Keratinocyte (primary cell): ENCODE measurements at regions not wholly inside any gene's neighbourhood (a gene's known extent, or its start where the extent isn't known, plus 50 kb on each side); places are given as distances from the start of the nearest gene placed in this dataset.
A peak's percentile ranks its signal among the peaks of the same experiment; 100 is the strongest.

Source experiments
- DNase-seq: peaks from one replicate; pipeline ENCODE4 v3.0.0-alpha.2; 2011; ENCODE audit warnings: low read depth, missing footprints, low spot score
- FAIRE-seq: peaks from 2 replicates; lab custom pipeline; 2011; peaks lifted over from hg19 to GRCh38; lab: Jason Lieb, UNC
- H2AFZ ChIP-seq: 2 replicates; pipeline ENCODE4 v1.6.0; 2012; ENCODE audit warnings: low read length, control low read depth, inconsistent platforms; ENCODE audit not compliant: control insufficient read depth
- H3K27ac ChIP-seq: 2 replicates; pipeline ENCODE4 v1.5.1; 2011; ENCODE audit warnings: low read length; ENCODE audit not compliant: control insufficient read depth, insufficient read depth
- H3K27me3 ChIP-seq: 3 replicates; pipeline ENCODE4 v1.6.0; 2011; ENCODE audit warnings: low read length; ENCODE audit not compliant: control insufficient read depth, insufficient read depth; ENCODE audit errors: extremely low read depth
- H3K36me3 ChIP-seq, 2 experiments: 2 replicates in 1 of 2; 3 replicates in 1 of 2; pipeline ENCODE4 v1.5.1; 2011; ENCODE audit warnings: low read length in 2 of 2, mild to moderate bottlenecking in 1 of 2; ENCODE audit not compliant: control insufficient read depth in 2 of 2, insufficient read depth in 2 of 2; ENCODE audit errors: extremely low read depth in 1 of 2
- H3K4me1 ChIP-seq: 3 replicates; pipeline ENCODE4 v1.5.1; 2011; ENCODE audit warnings: low read length; ENCODE audit not compliant: control insufficient read depth, insufficient read depth; ENCODE audit errors: extremely low read depth
- H3K4me2 ChIP-seq: 3 replicates; pipeline ENCODE4 v1.6.0; 2011; ENCODE audit warnings: low read depth, low read length; ENCODE audit not compliant: control insufficient read depth, insufficient read depth; ENCODE audit errors: extremely low read depth
- H3K4me3 ChIP-seq, 3 experiments: fragments of 200-600 bp in 1 of 3; sonication (generic) in 1 of 3; 2 replicates in 2 of 3; 3 replicates in 1 of 3; pipeline ENCODE4 v1.5.1; 2011 to 2016; ENCODE audit warnings: low read length in 3 of 3, mild to moderate bottlenecking in 3 of 3, control low read depth in 2 of 3, inconsistent platforms in 1 of 3, low read depth in 1 of 3, mixed read lengths in 1 of 3, mixed run types in 1 of 3, moderate library complexity in 1 of 3; ENCODE audit not compliant: control insufficient read depth in 2 of 3, insufficient read depth in 2 of 3; ENCODE audit errors: extremely low read depth in 1 of 3
- H3K79me2 ChIP-seq: 2 replicates; pipeline ENCODE4 v1.6.0; 2012; ENCODE audit warnings: low read length; ENCODE audit not compliant: control insufficient read depth, insufficient read depth
- H3K9ac ChIP-seq: 3 replicates; pipeline ENCODE4 v1.6.0; 2011; ENCODE audit warnings: low read length; ENCODE audit not compliant: control insufficient read depth, insufficient read depth; ENCODE audit errors: extremely low read depth
- H3K9me1 ChIP-seq: 3 replicates; pipeline ENCODE4 v1.6.0; 2011; ENCODE audit warnings: low read length; ENCODE audit not compliant: control insufficient read depth, insufficient read depth; ENCODE audit errors: extremely low read depth
- H3K9me3 ChIP-seq: 2 replicates; pipeline ENCODE4 v1.5.1; 2012; ENCODE audit warnings: low read depth, low read length; ENCODE audit not compliant: control insufficient read depth
- H4K20me1 ChIP-seq: 3 replicates; pipeline ENCODE4 v1.6.0; 2011; ENCODE audit warnings: low read length; ENCODE audit not compliant: control insufficient read depth, insufficient read depth; ENCODE audit errors: extremely low read depth
- EZH2 ChIP-seq: IDR thresholded peaks from one replicate; pipeline ENCODE4 v1.6.1; 2012; ENCODE audit warnings: inconsistent platforms, mild to moderate bottlenecking, low read length, moderate library complexity
- dilution Hi-C: fragments of 300-500 bp; cut with MboI; formaldehyde crosslinking; loops from one replicate; pipeline ENCODE4 v1.7.0; 2020; ENCODE audit warnings: low sequenced_read_pairs; ENCODE audit not compliant: extremely low pct_ligation_motif_present
- TF ChIP-seq, protein P1 (sequence below), 3 experiments: IDR thresholded peaks in 1 of 3; conservative IDR thresholded peaks in 1 of 3; optimal IDR thresholded peaks in 1 of 3; 2 replicates in 2 of 3; 3 replicates in 1 of 3; pipeline versions ENCODE3 to v1.5.1; 2011; ENCODE audit warnings: low read length in 3 of 3, mild to moderate bottlenecking in 3 of 3, moderate library complexity in 2 of 3, control low read depth in 1 of 3, inconsistent platforms in 1 of 3; ENCODE audit not compliant: insufficient read depth in 2 of 3; ENCODE audit errors: extremely low read depth in 1 of 3

GRCh38 chr3:99110401-99110800, 208.9 kb upstream of the DCBLD2 start:
- Histone ChIP-seq H3K4me1 (peaks cover 17% of the 10 kb centered on the region), H3K36me3 (no peaks in the 10 kb centered on the region), H3K9ac (no peak overlapping the region), H4K20me1 (no peaks in the 10 kb centered on the region), H3K4me3 (no peak overlapping the region), H3K4me2 (no peak overlapping the region), H3K27ac (no peak overlapping the region), H3K79me2 (no peaks in the 10 kb centered on the region), H2AFZ (no peak overlapping the region), H3K9me3 (no peaks in the 10 kb centered on the region), H3K9me1 (no peaks in the 10 kb centered on the region), H3K27me3 (no peaks in the 10 kb centered on the region)
- TF ChIP-seq EZH2 = no peak
- TF ChIP-seq, protein P1, sequence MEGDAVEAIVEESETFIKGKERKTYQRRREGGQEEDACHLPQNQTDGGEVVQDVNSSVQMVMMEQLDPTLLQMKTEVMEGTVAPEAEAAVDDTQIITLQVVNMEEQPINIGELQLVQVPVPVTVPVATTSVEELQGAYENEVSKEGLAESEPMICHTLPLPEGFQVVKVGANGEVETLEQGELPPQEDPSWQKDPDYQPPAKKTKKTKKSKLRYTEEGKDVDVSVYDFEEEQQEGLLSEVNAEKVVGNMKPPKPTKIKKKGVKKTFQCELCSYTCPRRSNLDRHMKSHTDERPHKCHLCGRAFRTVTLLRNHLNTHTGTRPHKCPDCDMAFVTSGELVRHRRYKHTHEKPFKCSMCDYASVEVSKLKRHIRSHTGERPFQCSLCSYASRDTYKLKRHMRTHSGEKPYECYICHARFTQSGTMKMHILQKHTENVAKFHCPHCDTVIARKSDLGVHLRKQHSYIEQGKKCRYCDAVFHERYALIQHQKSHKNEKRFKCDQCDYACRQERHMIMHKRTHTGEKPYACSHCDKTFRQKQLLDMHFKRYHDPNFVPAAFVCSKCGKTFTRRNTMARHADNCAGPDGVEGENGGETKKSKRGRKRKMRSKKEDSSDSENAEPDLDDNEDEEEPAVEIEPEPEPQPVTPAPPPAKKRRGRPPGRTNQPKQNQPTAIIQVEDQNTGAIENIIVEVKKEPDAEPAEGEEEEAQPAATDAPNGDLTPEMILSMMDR (optimal IDR thresholded peaks at IDR 0.05 in 1 of 3, IDR thresholded peaks at IDR 0.05 in 1 of 3, conservative IDR thresholded peaks at IDR 0.05 in 1 of 3; ENCODE audit: extremely low read depth in 1 of 3, insufficient read depth in 2 of 3, low read length in 3 of 3) = no peak
- dilution Hi-C loops = no loop called here
- no peak for DNase-seq
- no peak for FAIRE-seq

DNA sequence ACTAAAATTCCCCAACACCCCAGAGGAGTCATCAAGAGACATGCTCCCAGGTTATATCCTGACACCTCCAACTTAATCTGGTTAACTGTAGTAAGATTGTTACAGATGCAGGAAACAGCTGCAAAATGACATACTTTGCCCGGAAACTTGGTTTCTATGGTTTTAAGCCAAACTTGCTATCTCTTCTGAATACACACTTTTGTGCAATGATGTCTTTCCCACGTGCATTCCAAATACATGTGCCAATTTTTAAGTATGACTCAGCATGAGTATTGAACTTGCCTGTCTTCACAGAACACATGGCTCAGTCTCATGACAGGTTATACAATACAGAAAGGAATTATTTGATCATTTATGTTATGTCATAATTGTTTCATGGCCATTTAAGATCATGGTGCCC, 207.0 kb upstream of the DCBLD2 start:
- no peaks in the 10 kb centered on the region for H3K9me3 ChIP-seq
- no peaks in the 10 kb centered on the region for H4K20me1 ChIP-seq
- no peaks in the 10 kb centered on the region for H3K9me1 ChIP-seq
- H3K4me3 ChIP-seq = no peak overlapping the region
- peak overlapping the region; percentile 23 for H3K4me2 ChIP-seq
- DNase-seq (peak; percentile 83), FAIRE-seq (peak; percentile 93)
- dilution Hi-C loops = no loop called here
- H2AFZ ChIP-seq = no peak overlapping the region
- H3K9ac ChIP-seq = no peak overlapping the region
- TF ChIP-seq EZH2 = no peak
- TF ChIP-seq, protein P1 (optimal IDR thresholded peaks at IDR 0.05 in 1 of 3, IDR thresholded peaks at IDR 0.05 in 1 of 3, conservative IDR thresholded peaks at IDR 0.05 in 1 of 3; ENCODE audit: extremely low read depth in 1 of 3, insufficient read depth in 2 of 3, low read length in 3 of 3) = no peak
- no peaks in the 10 kb centered on the region for H3K79me2 ChIP-seq
- no peaks in the 10 kb centered on the region for H3K27me3 ChIP-seq
- peak overlapping the region; percentile 54 for H3K27ac ChIP-seq
- no peaks in the 10 kb centered on the region for H3K36me3 ChIP-seq
- peaks cover 17% of the 10 kb centered on the region for H3K4me1 ChIP-seq
